Panc1 (cell line): ENCODE measurements at regions not wholly inside any gene's neighbourhood (a gene's known extent, or its start where the extent isn't known, plus 50 kb on each side); places are given as distances from the start of the nearest gene placed in this dataset.

Experiments used
- ATAC-seq: fragments of 200-7000 bp; cut with Tn5 transposase; 2 replicates; pipeline ENCODE4 v1.9.1; 2020; ENCODE audit warnings: mild to moderate bottlenecking, moderate library complexity
- BruUV-seq: library from RNA; stranded (reverse); fragments of 400-500 nt; replicated peaks from 2 replicates; lab custom pipeline; 2021; lab: Mats Ljungman, UMichigan
- CTCF ChIA-PET: fragments of 300-600 bp; sonication (Branson Sonifier 250); formaldehyde crosslinking; loops from one replicate; lab custom pipeline; 2022; ENCODE audit warnings: antibody characterized with exemption; lab: Charles Lee
- POLR2A ChIA-PET: fragments of 300-600 bp; sonication (Branson Sonifier 250); formaldehyde crosslinking; loops from one replicate; lab custom pipeline; 2022; ENCODE audit warnings: antibody characterized with exemption; lab: Charles Lee
- DNase-seq: peaks from one replicate; pipeline ENCODE4 v3.0.0-alpha.2; 2010; ENCODE audit warnings: low read depth, low spot score
- H3K27ac ChIP-seq: 2 replicates; pipeline ENCODE4 v1.5.1; 2011; ENCODE audit warnings: mild to moderate bottlenecking, low read length, inconsistent platforms
- H3K27me3 ChIP-seq: fragments of 200-500 bp; sonication (Bioruptor generic); 2 replicates; pipeline ENCODE4 v1.6.0; 2014; ENCODE audit warnings: low read length, inconsistent platforms; ENCODE audit not compliant: control insufficient read depth, insufficient read depth
- H3K36me3 ChIP-seq: fragments of 200-500 bp; sonication (Bioruptor generic); 2 replicates; pipeline ENCODE4 v1.5.1; 2014; ENCODE audit warnings: inconsistent platforms, mild to moderate bottlenecking, low read length, moderate library complexity; ENCODE audit not compliant: control insufficient read depth, insufficient read depth
- H3K4me1 ChIP-seq: 2 replicates; pipeline ENCODE4 v1.5.1; 2011; ENCODE audit warnings: inconsistent platforms, mild to moderate bottlenecking, low read length, moderate library complexity; ENCODE audit not compliant: control insufficient read depth, insufficient read depth
- H3K4me3 ChIP-seq, 2 experiments: 2 replicates each; pipeline ENCODE4 v1.5.1; 2011 to 2012; ENCODE audit warnings: low read depth in 2 of 2, low read length in 2 of 2, mild to moderate bottlenecking in 2 of 2, inconsistent platforms in 1 of 2, moderate library complexity in 1 of 2
- H3K9me3 ChIP-seq: fragments of 200-500 bp; sonication (Bioruptor generic); 2 replicates; pipeline ENCODE4 v1.5.1; 2014; ENCODE audit warnings: low read depth, mild to moderate bottlenecking, inconsistent platforms, low read length, moderate library complexity; ENCODE audit not compliant: control insufficient read depth, insufficient read depth
- CTCF ChIP-seq: fragments of 450-650 bp; IDR thresholded peaks from 2 replicates; pipeline ENCODE4 v1.5.1; 2017; ENCODE audit warnings: mild to moderate bottlenecking
- POLR2AphosphoS5 ChIP-seq: IDR thresholded peaks from 2 replicates; pipeline ENCODE4 v1.6.1; 2012; ENCODE audit warnings: mild to moderate bottlenecking, low read depth, low read length, moderate library complexity
- REST ChIP-seq, 2 experiments: IDR thresholded peaks; 2 replicates each; pipeline ENCODE4 v1.6.1; 2011 to 2012; ENCODE audit warnings: low read depth in 2 of 2, control low read depth in 1 of 2, low read length in 1 of 2, mild to moderate bottlenecking in 1 of 2, moderate library complexity in 1 of 2; ENCODE audit not compliant: insufficient read depth in 1 of 2
- SIN3A ChIP-seq: IDR thresholded peaks from 2 replicates; pipeline ENCODE4 v1.6.1; 2012; ENCODE audit warnings: low read depth, mild to moderate bottlenecking, low read length, moderate library complexity, borderline replicate concordance; ENCODE audit not compliant: insufficient read depth
- TCF7L2 ChIP-seq: IDR thresholded peaks from 2 replicates; pipeline ENCODE4 v1.6.1; 2011; ENCODE audit warnings: mild to moderate bottlenecking, low read depth, low read length, inconsistent platforms
- in situ Hi-C: cut with HindIII; loops from 2 replicates; pipeline ENCODE4 v1.10.0; 2016; ENCODE audit warnings: low sequenced_read_pairs, low pct_unique_long_range_greater_than_20kb
- intact Hi-C: fragments of 100-400 bp; cut with micrococcal nuclease; formaldehyde crosslinking; loops from one replicate; pipeline ENCODE4 v1.10.0; 2022; ENCODE audit not compliant: unreplicated experiment

- ATAC-seq (no peak), DNase-seq (no peak)
- H3K4me1 ChIP-seq = no peaks in the 10 kb centered on the region
- in situ Hi-C loops (no loop called here), intact Hi-C loops (no loop called here)
- H3K4me3 ChIP-seq = no peak overlapping the region
- CTCF ChIA-PET = no interaction called here
- no TSS peak for BruUV-seq
- no peaks in the 10 kb centered on the region for H3K36me3 ChIP-seq
- TF ChIP-seq TCF7L2 = no peak
- no peak for TF ChIP-seq POLR2AphosphoS5
- TF ChIP-seq REST (IDR thresholded peaks at IDR 0.05; ENCODE audit: insufficient read depth in 1 of 2, low read depth in 2 of 2, low read length in 1 of 2) = no peak
- TF ChIP-seq CTCF = no peak
- TF ChIP-seq SIN3A = no peak
- POLR2A ChIA-PET = no interaction called here
- no peaks in the 10 kb centered on the region for H3K27me3 ChIP-seq
- H3K27ac ChIP-seq = no peak overlapping the region
- peaks cover 15% of the 10 kb centered on the region; the same call in 1 of the 2 replicates for H3K9me3 ChIP-seq
These were observed 79.6 kb upstream of the MAP3K4 start for GRCh38 chr6:160911949-160912348.

GRCh38 chr6:160912411-160912810 is 79.2 kb upstream of the MAP3K4 start:
- H3K9me3 ChIP-seq = peaks cover 12% of the 10 kb centered on the region; the same call in 1 of the 2 replicates
- H3K27me3 ChIP-seq = no peaks in the 10 kb centered on the region
- H3K4me3 ChIP-seq = no peak overlapping the region
- no peak for DNase-seq
- no peak overlapping the region for H3K27ac ChIP-seq
- ChIA-PET CTCF (no interaction called here), POLR2A (no interaction called here)
- in situ Hi-C loops = no loop called here
- no peaks in the 10 kb centered on the region for H3K4me1 ChIP-seq
- no TSS peak for BruUV-seq
- TF ChIP-seq CTCF (no peak), REST (IDR thresholded peaks at IDR 0.05; ENCODE audit: insufficient read depth in 1 of 2, low read depth in 2 of 2, low read length in 1 of 2) (no peak), SIN3A (no peak), TCF7L2 (no peak), POLR2AphosphoS5 (no peak)
- no peak for ATAC-seq
- no peaks in the 10 kb centered on the region for H3K36me3 ChIP-seq
- intact Hi-C loops = no loop called here
